ENCODE measurements at regions not wholly inside any gene's neighbourhood (a gene's known extent, or its start where the extent isn't known, plus 50 kb on each side); places are given as distances from the start of the nearest gene placed in this dataset.
"Not testable (repeated sequence)": the region's sequence is repeated elsewhere in the genome, so short reads cannot be mapped to it uniquely, and the experiment has no call there.

- no peak for DNase-seq (ENCODE audit: low read depth in 2 of 2)
Observed at GRCh38 chr2:234725528-234726264, 226.1 kb upstream of the SH3BP4 start.

GRCh38 chr2:234724850-234725249 is 227.0 kb upstream of the SH3BP4 start:
- no peak for DNase-seq (ENCODE audit: low read depth in 2 of 2)

GRCh38 chr2:234723400-234723799 is 226.5 kb upstream of the ARL4C start:
- DNase-seq (ENCODE audit: low read depth in 2 of 2) = no peak

- no peak for DNase-seq (ENCODE audit: low read depth in 2 of 2)
Observed at GRCh38 chr2:234722176-234722575, 225.3 kb upstream of the ARL4C start.

GRCh38 chr2:234719116-234719716 is 222.3 kb upstream of the ARL4C start:
- no peak for DNase-seq (ENCODE audit: low read depth in 2 of 2)

GRCh38 chr2:234716271-234716670 is 219.4 kb upstream of the ARL4C start:
- DNase-seq (ENCODE audit: low read depth in 2 of 2) = no peak

- no peak for DNase-seq (ENCODE audit: low read depth in 2 of 2)
Observed at GRCh38 chr2:234715671-234716250, 218.9 kb upstream of the ARL4C start.

GRCh38 chr2:234714711-234715110 is 217.8 kb upstream of the ARL4C start:
- DNase-seq (ENCODE audit: low read depth in 2 of 2) = no peak

- DNase-seq (ENCODE audit: low read depth in 2 of 2) = no peak
Observed at GRCh38 chr2:234712421-234712935, 215.6 kb upstream of the ARL4C start.

GRCh38 chr2:234711308-234711707 is 214.4 kb upstream of the ARL4C start:
- no peak for DNase-seq (ENCODE audit: low read depth in 2 of 2)

GRCh38 chr2:234710587-234710986 is 213.7 kb upstream of the ARL4C start:
- DNase-seq (ENCODE audit: low read depth in 2 of 2) = no peak

GRCh38 chr2:234710066-234710465 is 213.2 kb upstream of the ARL4C start:
- DNase-seq (ENCODE audit: low read depth in 2 of 2) = no peak

GRCh38 chr2:234708717-234709116 is 211.8 kb upstream of the ARL4C start:
- DNase-seq (ENCODE audit: low read depth in 2 of 2) = no peak

- DNase-seq (ENCODE audit: low read depth in 2 of 2) = no peak
Observed at GRCh38 chr2:234708091-234708683, 211.3 kb upstream of the ARL4C start.

- no peak for DNase-seq (ENCODE audit: low read depth in 2 of 2)
Observed at GRCh38 chr2:234706086-234706485, 209.2 kb upstream of the ARL4C start.

GRCh38 chr2:234705108-234705507 is 208.2 kb upstream of the ARL4C start:
- DNase-seq (ENCODE audit: low read depth in 2 of 2) = no peak

- no peak for DNase-seq (ENCODE audit: low read depth in 2 of 2)
Observed at GRCh38 chr2:234703258-234703657, 206.4 kb upstream of the ARL4C start.

GRCh38 chr2:234702731-234703225 is 205.9 kb upstream of the ARL4C start:
- no peak for DNase-seq (ENCODE audit: low read depth in 2 of 2)

GRCh38 chr2:234701841-234702240 is 205.0 kb upstream of the ARL4C start:
- DNase-seq (ENCODE audit: low read depth in 2 of 2) = no peak

GRCh38 chr2:234701421-234701820 is 204.5 kb upstream of the ARL4C start:
- no peak for DNase-seq (ENCODE audit: low read depth in 2 of 2)

GRCh38 chr2:234699456-234699855 is 202.6 kb upstream of the ARL4C start:
- DNase-seq (ENCODE audit: low read depth in 2 of 2) = no peak

- not testable (repeated sequence) for DNase-seq (ENCODE audit: low read depth in 2 of 2)
Observed at GRCh38 chr2:234697300-234697876, 200.5 kb upstream of the ARL4C start.

All from stimulated activated CD8-positive, alpha-beta memory T cell treated with anti-CD3 and anti-CD28 coated beads, Interleukin-2, amount 100 ng/mL, for 48 hours (primary cell).